ENCODE measurements at regions not wholly inside any gene's neighbourhood (a gene's known extent, or its start where the extent isn't known, plus 50 kb on each side); places are given as distances from the start of the nearest gene placed in this dataset.

DNA sequence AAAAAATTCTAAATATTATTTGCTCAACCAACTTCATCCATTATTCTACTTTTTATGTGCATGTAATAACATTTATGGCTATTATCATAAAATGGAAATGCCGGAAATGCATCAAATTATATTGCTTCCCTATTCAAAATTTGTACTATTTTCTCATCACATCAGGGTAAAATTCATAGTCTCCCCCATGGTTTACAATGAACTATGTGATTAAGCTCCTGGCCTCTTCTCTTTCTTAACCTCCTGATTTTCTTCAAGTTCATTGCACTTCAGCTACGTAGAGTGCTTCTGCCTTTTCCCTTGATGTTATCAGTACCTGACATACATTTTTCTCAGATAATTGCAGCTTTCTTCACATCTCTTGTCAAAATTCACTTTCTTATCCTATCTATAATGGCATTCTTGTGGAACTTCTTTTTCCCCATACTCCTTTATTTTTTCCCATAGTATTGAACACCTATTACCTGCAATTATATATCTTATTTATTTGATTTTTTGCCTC lies 699.1 kb upstream of the ADGRB3 start:
- DNase-seq (ENCODE audit: low read depth, low spot score) (no peak), FAIRE-seq (no peak)
- CTCF ChIA-PET, result no interaction called here
- Histone ChIP-seq H3K4me1 (ENCODE audit: control insufficient read depth, extremely low read depth, insufficient read depth, low read length) (no peaks in the 10 kb centered on the region), H3K9me1 (replicated peaks; ENCODE audit: control insufficient read depth, extremely low read depth, insufficient read depth, low read length) (no peaks in the 10 kb centered on the region), H4K20me1 (replicated peaks; ENCODE audit: control insufficient read depth, extremely low read depth, insufficient read depth, low read length) (no peaks in the 10 kb centered on the region), H3K4me2 (ENCODE audit: insufficient read depth, low read length) (no peak overlapping the region), H3K9ac (replicated peaks; ENCODE audit: extremely low read depth, insufficient read depth, low read length) (no peak overlapping the region), H3K79me2 (ENCODE audit: control insufficient read depth, insufficient read depth, low read length) (no peaks in the 10 kb centered on the region), H3K27me3 (ENCODE audit: control insufficient read depth in 2 of 2, insufficient read depth in 2 of 2, low read length in 2 of 2) (no peaks in the 10 kb centered on the region), H3K4me3 (replicated peaks in 1 of 3; ENCODE audit: insufficient read depth in 1 of 3, low read depth in 1 of 3, low read length in 3 of 3) (no peak overlapping the region), H3K36me3 (ENCODE audit: control insufficient read depth in 2 of 2, extremely low read depth in 1 of 2, insufficient read depth in 2 of 2, low read length in 2 of 2) (no peaks in the 10 kb centered on the region), H3K27ac (ENCODE audit: insufficient read depth, low read depth, low read length) (no peak overlapping the region), H2AFZ (ENCODE audit: low read depth, low read length) (no peak overlapping the region), H3K9me3 (replicated peaks; ENCODE audit: control insufficient read depth, insufficient read depth, low read length) (no peaks in the 10 kb centered on the region)
- no TSS peak for BruUV-seq (replicated peaks)
- dilution Hi-C loops (cut with MboI; ENCODE audit: extremely low pct_ligation_motif_present, low sequenced_read_pairs), result no loop called here
- TF ChIP-seq POLR2AphosphoS5 (IDR thresholded peaks at IDR 0.05; ENCODE audit: insufficient read depth, low read depth, low read length) (no peak), JUN (IDR thresholded peaks at IDR 0.05; ENCODE audit: borderline replicate concordance, insufficient read depth, insufficient read length, low read depth) (no peak), MYC (IDR thresholded peaks at IDR 0.05; ENCODE audit: low read depth, low read length) (no peak)
- TF ChIP-seq, protein P1, sequence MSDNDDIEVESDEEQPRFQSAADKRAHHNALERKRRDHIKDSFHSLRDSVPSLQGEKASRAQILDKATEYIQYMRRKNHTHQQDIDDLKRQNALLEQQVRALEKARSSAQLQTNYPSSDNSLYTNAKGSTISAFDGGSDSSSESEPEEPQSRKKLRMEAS (IDR thresholded peaks at IDR 0.05; ENCODE audit: insufficient read depth, insufficient read length), result no peak
- POLR2A ChIA-PET, result no interaction called here
- intact Hi-C loops (cut with micrococcal nuclease), result no loop called here

DNA sequence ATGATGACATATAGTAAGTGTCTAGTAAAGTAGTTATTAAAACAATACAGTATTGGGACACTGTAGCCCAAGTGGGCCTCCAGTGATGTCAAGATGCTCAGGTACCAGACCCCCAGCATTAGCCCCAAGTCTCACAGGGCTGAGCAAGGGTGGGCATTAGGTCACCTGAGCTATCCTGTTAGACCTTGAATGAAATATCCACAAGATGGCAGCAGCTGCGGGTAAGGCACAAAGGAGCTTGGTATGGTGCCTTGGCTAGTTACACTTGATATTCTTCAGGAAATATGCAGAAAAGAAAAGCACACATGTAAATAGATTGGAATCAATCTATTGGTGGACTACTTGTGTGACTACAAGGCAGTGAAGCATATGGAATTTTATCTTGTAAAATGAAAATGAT lies 701.8 kb upstream of the ADGRB3 start:
- no TSS peak for BruUV-seq (replicated peaks)
- no peak overlapping the region for H2AFZ ChIP-seq (ENCODE audit: low read depth, low read length)
- no peak overlapping the region for H3K4me2 ChIP-seq (ENCODE audit: insufficient read depth, low read length)
- no peak overlapping the region for H3K27ac ChIP-seq (ENCODE audit: insufficient read depth, low read depth, low read length)
- CTCF ChIA-PET, result no interaction called here
- FAIRE-seq (no peak), DNase-seq (ENCODE audit: low read depth, low spot score) (no peak)
- H3K9me1 ChIP-seq (replicated peaks; ENCODE audit: control insufficient read depth, extremely low read depth, insufficient read depth, low read length), result no peaks in the 10 kb centered on the region
- POLR2A ChIA-PET, result no interaction called here
- no peak overlapping the region for H3K4me3 ChIP-seq (replicated peaks in 1 of 3; ENCODE audit: insufficient read depth in 1 of 3, low read depth in 1 of 3, low read length in 3 of 3)
- no peaks in the 10 kb centered on the region for H3K4me1 ChIP-seq (ENCODE audit: control insufficient read depth, extremely low read depth, insufficient read depth, low read length)
- no peaks in the 10 kb centered on the region for H3K36me3 ChIP-seq (ENCODE audit: control insufficient read depth in 2 of 2, extremely low read depth in 1 of 2, insufficient read depth in 2 of 2, low read length in 2 of 2)
- H3K9me3 ChIP-seq (replicated peaks; ENCODE audit: control insufficient read depth, insufficient read depth, low read length), result no peaks in the 10 kb centered on the region
- H3K9ac ChIP-seq (replicated peaks; ENCODE audit: extremely low read depth, insufficient read depth, low read length), result no peak overlapping the region
- no peaks in the 10 kb centered on the region for H4K20me1 ChIP-seq (replicated peaks; ENCODE audit: control insufficient read depth, extremely low read depth, insufficient read depth, low read length)
- dilution Hi-C loops (cut with MboI; ENCODE audit: extremely low pct_ligation_motif_present, low sequenced_read_pairs) (no loop called here), intact Hi-C loops (cut with micrococcal nuclease) (no loop called here)
- no peaks in the 10 kb centered on the region for H3K79me2 ChIP-seq (ENCODE audit: control insufficient read depth, insufficient read depth, low read length)
- TF ChIP-seq EZH2 (IDR thresholded peaks at IDR 0.05; ENCODE audit: borderline replicate concordance, low read depth, low read length, severe bottlenecking) (no peak), JUN (IDR thresholded peaks at IDR 0.05; ENCODE audit: borderline replicate concordance, insufficient read depth, insufficient read length, low read depth) (no peak), GATA2 (IDR thresholded peaks at IDR 0.05; ENCODE audit: insufficient read depth, insufficient read length, low read depth, low read length) (no peak), FOS (IDR thresholded peaks at IDR 0.05; ENCODE audit: borderline replicate concordance, insufficient read depth, low read length) (no peak), POLR2AphosphoS5 (IDR thresholded peaks at IDR 0.05; ENCODE audit: insufficient read depth, low read depth, low read length) (no peak), MYC (IDR thresholded peaks at IDR 0.05; ENCODE audit: low read depth, low read length) (no peak), POLR2A (IDR thresholded peaks at IDR 0.05; ENCODE audit: low read depth, low read length) (no peak)
- TF ChIP-seq, protein P1 (IDR thresholded peaks at IDR 0.05; ENCODE audit: insufficient read depth, insufficient read length), result no peak
- TF ChIP-seq, protein P2, sequence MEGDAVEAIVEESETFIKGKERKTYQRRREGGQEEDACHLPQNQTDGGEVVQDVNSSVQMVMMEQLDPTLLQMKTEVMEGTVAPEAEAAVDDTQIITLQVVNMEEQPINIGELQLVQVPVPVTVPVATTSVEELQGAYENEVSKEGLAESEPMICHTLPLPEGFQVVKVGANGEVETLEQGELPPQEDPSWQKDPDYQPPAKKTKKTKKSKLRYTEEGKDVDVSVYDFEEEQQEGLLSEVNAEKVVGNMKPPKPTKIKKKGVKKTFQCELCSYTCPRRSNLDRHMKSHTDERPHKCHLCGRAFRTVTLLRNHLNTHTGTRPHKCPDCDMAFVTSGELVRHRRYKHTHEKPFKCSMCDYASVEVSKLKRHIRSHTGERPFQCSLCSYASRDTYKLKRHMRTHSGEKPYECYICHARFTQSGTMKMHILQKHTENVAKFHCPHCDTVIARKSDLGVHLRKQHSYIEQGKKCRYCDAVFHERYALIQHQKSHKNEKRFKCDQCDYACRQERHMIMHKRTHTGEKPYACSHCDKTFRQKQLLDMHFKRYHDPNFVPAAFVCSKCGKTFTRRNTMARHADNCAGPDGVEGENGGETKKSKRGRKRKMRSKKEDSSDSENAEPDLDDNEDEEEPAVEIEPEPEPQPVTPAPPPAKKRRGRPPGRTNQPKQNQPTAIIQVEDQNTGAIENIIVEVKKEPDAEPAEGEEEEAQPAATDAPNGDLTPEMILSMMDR (IDR thresholded peaks at IDR 0.05; ENCODE audit: extremely low read depth in 1 of 2, insufficient read depth in 1 of 2, low read depth in 1 of 2, low read length in 2 of 2), result no peak
- H3K27me3 ChIP-seq (ENCODE audit: control insufficient read depth in 2 of 2, insufficient read depth in 2 of 2, low read length in 2 of 2), result no peaks in the 10 kb centered on the region

Data from endothelial cell of umbilical vein (primary cell).